ENCODE measurements at regions not wholly inside any gene's neighbourhood (a gene's known extent, or its start where the extent isn't known, plus 50 kb on each side); places are given as distances from the start of the nearest gene placed in this dataset.

DNA sequence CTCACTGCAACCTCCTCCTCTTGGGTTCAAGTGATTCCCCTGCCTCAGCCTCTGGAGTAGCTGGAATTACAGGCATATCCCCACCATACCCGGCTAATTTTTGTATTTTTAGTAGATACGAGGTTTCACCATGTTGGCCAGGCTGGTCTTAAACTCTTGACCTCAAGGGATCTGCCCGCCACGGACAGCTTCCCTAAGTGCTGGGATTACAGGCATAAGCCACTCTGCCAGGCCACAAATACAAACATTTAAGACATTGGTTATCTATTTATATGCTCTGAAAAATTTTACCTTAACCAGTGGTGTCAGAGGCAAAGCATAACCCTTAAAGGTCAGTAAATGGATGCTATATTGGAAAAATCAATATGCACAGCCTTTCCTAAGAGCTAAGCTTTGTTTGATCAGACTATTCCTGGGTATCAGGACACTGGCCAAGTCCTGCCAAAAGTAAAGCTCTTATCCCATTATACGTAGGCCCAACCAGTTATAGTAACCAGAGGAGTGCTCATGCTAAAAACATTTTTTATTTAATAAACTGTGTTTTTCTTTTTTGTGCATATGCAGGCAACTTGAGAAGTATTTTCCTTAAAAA lies 56.4 kb upstream of the STARD13 start:
- TF ChIP-seq STAT3 (IDR thresholded peaks at IDR 0.05; ENCODE audit: low read depth, low read length) (no peak), ZNF274 (IDR thresholded peaks at IDR 0.05; ENCODE audit: insufficient read depth, insufficient read length) (no peak), POU2F2 (IDR thresholded peaks at IDR 0.05; ENCODE audit: borderline replicate concordance, low read depth, low read length) (no peak), SRF (IDR thresholded peaks at IDR 0.05; ENCODE audit: low read depth in 2 of 2, low read length in 2 of 2) (no peak), CTCF (IDR thresholded peaks at IDR 0.05 in 2 of 3, conservative IDR thresholded peaks at IDR 0.05 in 1 of 3; ENCODE audit: control insufficient read depth in 2 of 3, extremely low read depth in 1 of 3, insufficient read depth in 1 of 3, low read depth in 3 of 3, low read length in 3 of 3) (no peak), POLR2A (IDR thresholded peaks at IDR 0.05; ENCODE audit: low read depth, low read length) (no peak), RFX5 (IDR thresholded peaks at IDR 0.05; ENCODE audit: low read depth, low read length) (no peak), TARDBP (IDR thresholded peaks at IDR 0.05; ENCODE audit: borderline replicate concordance) (no peak), RAD21 (IDR thresholded peaks at IDR 0.05; ENCODE audit: insufficient read depth, low read depth, low read length) (no peak), CBX3 (IDR thresholded peaks at IDR 0.05; ENCODE audit: borderline replicate concordance, low read depth) (no peak), KDM1A (IDR thresholded peaks at IDR 0.05; ENCODE audit: borderline replicate concordance) (no peak)

All from GM12878 (cell line).